Testis (tissue), 2 donors: ENCODE measurements at regions not wholly inside any gene's neighbourhood (a gene's known extent, or its start where the extent isn't known, plus 50 kb on each side); places are given as distances from the start of the nearest gene placed in this dataset.

ENCODE experiments used
- DNase-seq: peaks from one replicate; pipeline ENCODE4 v3.0.0-alpha.2; 2019
- H3K27ac ChIP-seq, 2 donors: fragments of 200-600 bp; sonication (generic); one replicate each; pipeline ENCODE4 v1.5.1; 2019
- H3K27me3 ChIP-seq: fragments of 200-600 bp; sonication (generic); one replicate; pipeline ENCODE4 v1.5.1; 2019
- H3K36me3 ChIP-seq: fragments of 200-600 bp; sonication (generic); one replicate; pipeline ENCODE4 v1.5.1; 2017; ENCODE audit warnings: low read depth; ENCODE audit errors: missing control alignments
- H3K4me1 ChIP-seq: fragments of 200-600 bp; sonication (generic); one replicate; pipeline ENCODE4 v1.5.1; 2019
- H3K4me3 ChIP-seq, 2 donors: fragments of 200-600 bp; sonication (generic); one replicate each; pipeline ENCODE4 v1.5.1; 2017 to 2019
- H3K9me3 ChIP-seq: fragments of 200-600 bp; sonication (generic); one replicate; pipeline ENCODE4 v1.5.1; 2017
- POLR2A ChIP-seq: fragments of 450-650 bp; IDR thresholded peaks from one replicate; pipeline ENCODE4 v1.6.1; 2017; ENCODE audit warnings: antibody characterized with exemption, mild to moderate bottlenecking, moderate library complexity
- WGBS, 2 donors: methylation state at CpG; one replicate each; pipeline ENCODE4 v1.1.5; 2018; 5-methylcytosine and 5-hydroxymethylcytosine counted together
- intact Hi-C: fragments of 100-400 bp; cut with DNase I; formaldehyde crosslinking; loops from one replicate; pipeline ENCODE4 v1.15.1; 2023; ENCODE audit warnings: low total_unique reads
- TF ChIP-seq, protein P1 (sequence below), 3 experiments: fragments of 450-650 bp in 2 of 3; fragments of 200-600 bp in 1 of 3; sonication (generic) in 1 of 3; IDR thresholded peaks; one replicate each; pipeline ENCODE4 v1.5.1; 2016 to 2019; ENCODE audit warnings: antibody characterized with exemption in 3 of 3, mild to moderate bottlenecking in 2 of 3, moderate library complexity in 1 of 3

- intact Hi-C loops = no loop called here
- 89 to 93% methylated on average over 9 of the region's 9 CpGs for WGBS, 2 donors
- H3K36me3 ChIP-seq = no peaks in the 10 kb centered on the region
- no peak overlapping the region for H3K27ac ChIP-seq
- TF ChIP-seq POLR2A = no peak
- TF ChIP-seq, protein P1, sequence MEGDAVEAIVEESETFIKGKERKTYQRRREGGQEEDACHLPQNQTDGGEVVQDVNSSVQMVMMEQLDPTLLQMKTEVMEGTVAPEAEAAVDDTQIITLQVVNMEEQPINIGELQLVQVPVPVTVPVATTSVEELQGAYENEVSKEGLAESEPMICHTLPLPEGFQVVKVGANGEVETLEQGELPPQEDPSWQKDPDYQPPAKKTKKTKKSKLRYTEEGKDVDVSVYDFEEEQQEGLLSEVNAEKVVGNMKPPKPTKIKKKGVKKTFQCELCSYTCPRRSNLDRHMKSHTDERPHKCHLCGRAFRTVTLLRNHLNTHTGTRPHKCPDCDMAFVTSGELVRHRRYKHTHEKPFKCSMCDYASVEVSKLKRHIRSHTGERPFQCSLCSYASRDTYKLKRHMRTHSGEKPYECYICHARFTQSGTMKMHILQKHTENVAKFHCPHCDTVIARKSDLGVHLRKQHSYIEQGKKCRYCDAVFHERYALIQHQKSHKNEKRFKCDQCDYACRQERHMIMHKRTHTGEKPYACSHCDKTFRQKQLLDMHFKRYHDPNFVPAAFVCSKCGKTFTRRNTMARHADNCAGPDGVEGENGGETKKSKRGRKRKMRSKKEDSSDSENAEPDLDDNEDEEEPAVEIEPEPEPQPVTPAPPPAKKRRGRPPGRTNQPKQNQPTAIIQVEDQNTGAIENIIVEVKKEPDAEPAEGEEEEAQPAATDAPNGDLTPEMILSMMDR (IDR thresholded peaks at IDR 0.05) = no peak
- H3K4me1 ChIP-seq = no peaks in the 10 kb centered on the region
- DNase-seq = no peak
- no peaks in the 10 kb centered on the region for H3K9me3 ChIP-seq
- H3K4me3 ChIP-seq = no peak overlapping the region
- no peaks in the 10 kb centered on the region for H3K27me3 ChIP-seq
Observed at GRCh38 chr22:26786398-26786797, 129.0 kb downstream of the MIAT start.

DNA sequence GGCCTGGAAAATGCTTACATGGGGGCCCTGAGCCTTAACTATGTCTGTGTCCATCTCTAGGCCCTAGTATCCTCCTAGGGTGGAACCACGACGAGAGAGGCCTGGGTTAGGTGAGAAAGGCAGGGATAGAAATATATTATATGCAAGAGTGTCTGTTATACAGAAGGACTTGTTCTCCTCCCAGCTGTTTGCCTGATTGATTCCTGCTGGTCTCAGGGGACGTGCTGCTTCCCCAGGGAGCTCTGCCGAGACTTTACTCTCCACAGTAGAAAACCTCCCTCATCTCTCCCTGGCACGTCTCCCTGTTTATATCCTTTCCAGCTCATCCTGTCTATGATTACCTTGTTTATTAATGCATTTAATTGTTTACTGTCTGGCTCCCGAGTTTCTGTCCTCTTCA is 132.6 kb downstream of the MIAT start:
- no peak for TF ChIP-seq POLR2A
- TF ChIP-seq, protein P1 (IDR thresholded peaks at IDR 0.05) = no peak
- H3K27me3 ChIP-seq = no peaks in the 10 kb centered on the region
- WGBS, 2 donors = 87 to 91% methylated on average over 6 of the region's 6 CpGs
- H3K36me3 ChIP-seq = no peaks in the 10 kb centered on the region
- no peak for DNase-seq
- intact Hi-C loops = no loop called here
- no peaks in the 10 kb centered on the region for H3K9me3 ChIP-seq
- no peak overlapping the region for H3K27ac ChIP-seq
- no peaks in the 10 kb centered on the region for H3K4me1 ChIP-seq
- H3K4me3 ChIP-seq = no peak overlapping the region

GRCh38 chr22:26792522-26792921 is 135.1 kb downstream of the MIAT start:
- no peak for DNase-seq
- Histone ChIP-seq H3K9me3 (no peaks in the 10 kb centered on the region), H3K27me3 (no peaks in the 10 kb centered on the region), H3K27ac (no peak overlapping the region), H3K4me3 (no peak overlapping the region), H3K36me3 (no peaks in the 10 kb centered on the region), H3K4me1 (no peaks in the 10 kb centered on the region)
- WGBS, 2 donors = 94 to 98% methylated on average over 8 of the region's 8 CpGs
- intact Hi-C loops = no loop called here
- no peak for TF ChIP-seq POLR2A
- TF ChIP-seq, protein P1 (IDR thresholded peaks at IDR 0.05) = no peak

DNA sequence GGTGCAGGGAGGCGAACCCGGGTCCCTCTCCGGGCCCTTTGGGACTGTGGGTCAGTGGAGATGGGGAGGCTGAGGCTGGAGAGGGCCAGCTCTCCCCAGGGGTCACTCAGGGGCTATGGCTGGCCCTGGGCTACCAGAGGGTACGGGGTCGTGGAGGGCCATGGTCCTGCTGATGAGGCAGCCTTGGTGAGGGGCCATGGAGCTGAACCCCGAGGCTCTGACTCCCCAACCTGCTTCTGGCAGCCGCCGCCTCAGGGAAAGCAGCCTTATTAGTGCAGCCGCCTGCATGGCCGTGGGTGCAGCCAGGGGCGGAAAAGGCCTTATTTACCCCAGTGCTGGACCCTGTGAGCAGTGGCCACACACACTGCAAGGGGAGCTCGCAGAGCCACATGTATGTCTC is 139.4 kb downstream of the MIAT start:
- intact Hi-C loops = no loop called here
- TF ChIP-seq POLR2A = no peak
- TF ChIP-seq, protein P1 (IDR thresholded peaks at IDR 0.05) = no peak
- Histone ChIP-seq H3K27me3 (no peaks in the 10 kb centered on the region), H3K36me3 (no peaks in the 10 kb centered on the region), H3K27ac (no peak overlapping the region), H3K4me3 (no peak overlapping the region), H3K4me1 (no peaks in the 10 kb centered on the region), H3K9me3 (no peaks in the 10 kb centered on the region)
- 94% methylated on average over 12 of the region's 12 CpGs; no CpG with 5 or more reads in 1 of the 2 donors for WGBS, 2 donors
- no peak for DNase-seq

DNA sequence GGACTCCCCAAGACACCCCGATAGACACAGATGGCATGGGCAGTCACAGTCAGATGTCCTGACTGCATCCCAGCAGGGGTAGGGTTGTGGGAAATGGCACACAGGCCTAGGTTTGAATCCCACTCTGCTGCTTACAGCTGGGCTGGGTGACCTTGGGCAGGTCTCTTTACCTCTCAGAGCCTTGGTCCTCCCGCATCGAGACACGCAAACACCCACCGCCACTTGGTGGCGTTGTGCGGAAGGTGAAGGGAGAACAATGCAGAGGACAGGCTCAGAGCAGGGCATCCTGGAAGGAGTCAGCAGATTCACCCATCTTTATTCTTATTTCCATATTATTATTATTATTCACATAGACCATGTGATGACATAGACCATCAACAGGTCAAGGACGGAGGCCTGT is 140.5 kb downstream of the MIAT start:
- intact Hi-C loops = no loop called here
- no peaks in the 10 kb centered on the region for H3K4me1 ChIP-seq
- DNase-seq = no peak
- no peaks in the 10 kb centered on the region for H3K27me3 ChIP-seq
- TF ChIP-seq, protein P1 (IDR thresholded peaks at IDR 0.05) = no peak
- no peak for TF ChIP-seq POLR2A
- no peaks in the 10 kb centered on the region for H3K36me3 ChIP-seq
- no peaks in the 10 kb centered on the region for H3K9me3 ChIP-seq
- no peak overlapping the region for H3K4me3 ChIP-seq
- H3K27ac ChIP-seq = no peak overlapping the region
- WGBS, 2 donors = 95% methylated on average over 8 of the region's 8 CpGs
